ENCODE measurements at regions not wholly inside any gene's neighbourhood (a gene's known extent, or its start where the extent isn't known, plus 50 kb on each side); places are given as distances from the start of the nearest gene placed in this dataset.

GRCh38 chr18:51398104-51398503 lies 200.6 kb upstream of the MEX3C start:
- DNase-seq (ENCODE audit: low read depth in 2 of 3, low spot score in 1 of 3), result no peak

GRCh38 chr18:51399491-51400122 lies 202.1 kb upstream of the MEX3C start:
- DNase-seq (ENCODE audit: low read depth in 2 of 3, low spot score in 1 of 3), result no peak

DNA sequence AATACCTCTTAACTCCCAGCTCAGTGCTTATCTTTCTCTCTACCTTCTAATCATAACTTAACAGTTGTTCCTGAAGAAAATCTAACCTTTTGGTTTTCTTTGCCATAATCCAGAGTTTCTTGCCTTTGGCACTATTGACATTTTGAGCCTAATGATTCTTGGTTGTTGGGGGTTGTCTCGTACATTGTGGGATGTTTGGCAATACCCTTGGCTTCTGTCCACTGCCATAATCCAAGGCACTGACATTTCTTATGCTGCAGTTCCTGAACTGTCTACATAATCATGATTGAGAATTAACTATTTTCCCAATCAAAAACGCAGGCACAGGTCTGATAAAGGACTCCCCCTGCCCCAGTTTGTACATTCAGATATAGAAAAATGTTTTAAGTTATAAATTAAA lies 203.2 kb upstream of the MEX3C start:
- no peak for DNase-seq (ENCODE audit: low read depth in 2 of 3, low spot score in 1 of 3)

DNA sequence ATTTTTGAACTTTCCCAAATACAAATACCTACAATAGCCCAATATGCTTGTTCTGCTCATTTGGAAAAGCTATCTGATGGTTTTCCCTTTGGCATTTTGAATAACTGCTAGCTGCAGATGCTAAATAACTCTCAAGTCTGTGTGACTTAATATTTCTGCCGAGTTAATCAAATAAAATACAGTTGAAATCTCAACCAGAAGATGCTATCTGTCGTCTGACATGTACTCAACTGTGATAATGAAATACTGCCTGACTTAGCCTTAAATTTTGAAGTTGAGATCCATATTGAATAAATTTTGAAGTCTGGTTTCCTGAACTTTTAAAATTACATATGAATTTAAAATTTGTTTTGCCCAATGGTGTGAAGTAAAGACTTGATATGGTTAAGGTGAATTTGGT lies 204.4 kb upstream of the MEX3C start:
- DNase-seq (ENCODE audit: low read depth in 2 of 3, low spot score in 1 of 3), result no peak

DNA sequence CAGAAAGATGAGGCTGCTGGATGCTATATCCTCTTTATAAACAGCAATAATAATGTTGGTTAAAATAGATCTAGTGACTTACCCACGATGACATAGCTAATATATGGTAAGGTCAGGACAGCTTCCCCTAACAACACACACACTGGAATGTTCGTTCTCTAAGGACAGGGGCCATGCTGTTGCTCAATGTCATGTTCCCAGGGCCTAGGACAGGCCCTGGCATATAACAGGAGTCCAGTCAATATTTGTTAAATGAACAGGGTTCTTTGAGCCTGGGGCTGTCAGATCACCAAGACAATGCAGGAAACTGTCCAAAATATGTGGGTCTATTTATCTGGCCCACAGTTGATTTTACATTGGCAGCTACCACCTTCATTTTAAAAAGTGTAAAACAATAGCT lies 207.1 kb upstream of the MEX3C start:
- DNase-seq (ENCODE audit: low read depth in 2 of 3, low spot score in 1 of 3), result no peak

DNA sequence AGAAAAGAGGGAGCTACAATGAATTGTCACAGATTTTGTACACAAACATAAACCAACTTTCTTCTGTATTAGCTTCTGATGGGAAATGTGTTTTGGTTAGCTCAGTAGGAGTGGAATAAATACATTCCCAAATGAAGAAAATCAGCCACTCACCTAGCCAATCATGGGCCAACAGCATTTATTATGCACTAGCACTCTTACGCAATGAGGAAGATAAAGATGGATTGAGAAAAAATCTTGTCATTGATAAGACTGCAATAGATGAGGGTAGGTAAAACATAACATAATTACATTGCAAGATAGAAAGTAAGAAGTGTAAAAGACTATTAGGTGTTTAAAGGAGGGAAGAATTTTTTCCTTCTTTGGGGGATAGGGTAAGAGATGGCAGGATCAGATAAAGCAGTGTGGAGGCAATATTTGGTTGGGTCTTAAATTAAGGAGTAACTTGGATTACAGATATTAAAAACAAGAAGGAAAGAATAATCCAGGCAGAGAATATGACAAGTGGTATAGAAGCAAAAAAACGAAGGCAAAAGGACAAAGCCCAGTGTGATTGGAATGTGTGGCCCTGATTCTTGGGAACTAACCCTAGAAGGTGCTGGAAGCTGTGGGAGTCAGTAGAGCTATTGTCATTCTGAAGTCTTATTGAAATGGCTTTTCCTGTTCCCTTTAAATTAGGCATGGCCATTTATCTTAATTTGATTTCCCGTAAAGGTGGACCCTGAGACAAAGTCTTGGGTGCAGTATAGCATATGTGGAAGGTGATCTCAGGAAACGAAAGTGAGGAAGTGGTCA lies 208.4 kb upstream of the MEX3C start:
- DNase-seq (ENCODE audit: low read depth in 2 of 3, low spot score in 1 of 3), result no peak

GRCh38 chr18:51417643-51418483 lies 220.4 kb upstream of the MEX3C start:
- no peak for DNase-seq (ENCODE audit: low read depth in 2 of 3, low spot score in 1 of 3)

DNA sequence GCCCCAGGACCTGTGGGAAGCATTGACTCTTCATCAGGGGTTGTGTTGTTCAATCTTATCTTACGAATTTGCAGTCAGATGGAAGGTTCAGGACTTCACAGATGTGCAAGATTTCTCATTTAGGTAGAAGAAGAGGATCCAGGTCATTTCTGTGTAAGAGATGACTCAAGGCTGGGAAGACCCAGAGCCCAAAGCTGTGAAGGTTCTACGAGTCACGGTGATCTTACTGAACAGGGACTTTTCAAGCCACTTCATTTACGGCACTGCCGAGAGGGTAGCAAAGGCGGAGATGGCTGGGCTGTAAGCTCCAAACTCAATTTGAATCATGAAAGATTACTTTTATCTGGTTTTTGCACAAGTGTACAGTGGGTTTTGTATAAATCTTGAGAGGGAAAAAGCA lies 228.0 kb upstream of the MEX3C start:
- DNase-seq (ENCODE audit: low read depth in 2 of 3, low spot score in 1 of 3), result peak in 1 of 3 donors; percentile 8

- DNase-seq (ENCODE audit: low read depth in 2 of 3, low spot score in 1 of 3), result no peak
Observed at GRCh38 chr18:51425889-51426288, 228.4 kb upstream of the MEX3C start.

DNA sequence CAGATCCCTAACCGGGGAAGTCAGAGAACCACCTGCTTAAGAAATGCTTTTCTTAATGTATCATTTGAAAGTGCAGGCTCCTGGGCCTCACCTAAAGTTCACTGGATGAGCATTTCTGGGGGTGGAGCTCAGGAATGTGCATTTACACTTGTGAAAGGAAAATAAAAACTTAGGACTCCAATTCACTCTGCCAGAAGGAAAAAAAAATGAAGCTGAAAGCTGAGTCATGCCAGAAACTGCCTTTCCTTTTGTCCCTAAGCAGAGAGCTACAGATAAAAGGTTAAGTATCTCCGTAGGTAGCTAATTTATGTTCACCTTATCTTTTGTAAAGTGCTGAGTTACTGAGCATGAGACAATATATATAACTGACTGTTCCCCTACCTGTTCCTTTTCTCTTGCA lies 229.5 kb upstream of the MEX3C start:
- DNase-seq (ENCODE audit: low read depth in 2 of 3, low spot score in 1 of 3), result no peak

GRCh38 chr18:51429644-51430043 lies 232.2 kb upstream of the MEX3C start:
- DNase-seq (ENCODE audit: low read depth in 2 of 3, low spot score in 1 of 3), result no peak

- DNase-seq (ENCODE audit: low read depth in 2 of 3, low spot score in 1 of 3), result no peak
Observed at GRCh38 chr18:51430538-51430937, 233.1 kb upstream of the MEX3C start.

DNA sequence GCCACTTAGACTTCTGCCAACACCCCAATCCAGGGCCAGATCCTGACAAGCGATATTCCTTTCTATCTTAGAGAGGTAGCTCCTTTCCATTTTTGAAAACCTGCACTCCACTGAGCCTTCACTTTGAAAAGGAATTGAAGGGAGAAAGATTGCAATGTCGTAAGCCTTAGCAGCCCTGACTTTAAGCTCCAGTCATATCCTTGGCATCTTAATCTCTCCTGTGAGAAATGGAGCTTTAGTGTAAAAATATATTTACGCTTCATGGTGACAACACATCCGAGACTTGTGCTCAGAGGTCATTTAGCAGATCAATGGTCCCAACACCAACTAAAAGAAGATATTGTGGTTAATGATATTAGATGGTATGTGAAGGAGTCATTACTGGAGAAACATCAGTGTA lies 235.8 kb upstream of the MEX3C start:
- no peak for DNase-seq (ENCODE audit: low read depth in 2 of 3, low spot score in 1 of 3)

DNA sequence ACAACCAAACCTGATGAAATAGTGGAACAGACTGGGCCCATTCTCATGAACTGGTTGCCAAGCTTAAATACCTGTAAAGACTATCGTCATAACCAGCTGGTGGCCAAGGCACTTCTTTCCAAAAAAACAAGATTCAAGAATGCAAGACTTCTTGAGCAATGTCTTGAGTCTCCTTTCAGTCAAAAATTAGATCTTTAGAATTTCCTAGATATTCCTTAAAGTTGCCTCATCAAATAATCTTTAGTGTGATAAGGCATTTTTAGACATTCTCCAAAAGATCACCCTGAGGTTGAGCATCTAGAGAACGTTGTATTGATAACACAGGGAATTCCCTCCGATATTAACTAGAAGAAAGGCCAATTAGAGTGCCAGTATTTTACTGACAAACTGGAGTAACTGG lies 236.4 kb upstream of the MEX3C start:
- no peak for DNase-seq (ENCODE audit: low read depth in 2 of 3, low spot score in 1 of 3)

DNA sequence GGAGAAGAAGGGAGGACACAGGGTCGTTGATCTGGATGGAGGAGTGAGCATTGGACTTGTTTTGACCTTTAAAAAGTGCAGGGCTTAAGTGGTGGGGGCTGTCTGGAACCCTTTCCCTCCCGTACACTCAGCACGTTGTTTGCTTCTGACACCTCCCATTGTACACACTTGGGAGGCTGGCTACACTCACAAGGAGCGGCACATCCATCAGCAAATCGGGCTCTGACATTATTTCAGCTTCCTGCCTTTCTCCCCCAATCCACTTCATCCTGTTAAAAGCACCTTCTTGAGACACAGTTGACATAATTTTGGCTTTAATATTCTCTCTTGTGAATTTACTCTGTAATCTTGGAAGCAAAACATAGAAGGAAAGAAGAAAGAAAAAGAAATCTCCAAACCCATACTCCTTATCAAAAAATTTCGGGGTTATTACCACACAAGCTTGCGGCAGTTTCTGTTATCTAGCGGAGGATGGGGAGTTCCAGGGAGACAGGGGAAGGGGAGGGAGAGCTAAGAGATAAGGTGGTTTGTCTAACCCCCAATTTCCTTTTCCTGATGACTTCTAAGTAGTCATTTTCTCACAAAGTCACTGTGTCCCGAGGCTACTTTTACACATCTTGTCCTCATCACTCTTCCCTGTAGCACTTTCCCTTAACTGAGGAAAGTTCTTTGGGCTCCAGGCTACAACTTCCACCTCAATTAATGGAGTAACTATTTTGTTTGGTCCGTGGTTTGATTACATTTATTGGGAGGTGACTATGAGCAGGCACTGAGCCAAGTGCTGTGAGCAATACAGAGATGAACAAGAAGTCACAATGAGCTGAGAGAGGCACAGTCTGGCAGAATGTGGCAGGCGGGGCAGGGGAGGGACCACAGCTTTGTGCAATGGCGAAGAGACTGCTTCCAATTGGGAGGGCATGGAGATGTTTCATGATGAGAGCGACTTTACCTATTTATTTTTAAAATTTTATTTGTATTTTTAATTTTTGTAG lies 240.1 kb upstream of the MEX3C start:
- no peak for DNase-seq (ENCODE audit: low read depth in 2 of 3, low spot score in 1 of 3)

DNA sequence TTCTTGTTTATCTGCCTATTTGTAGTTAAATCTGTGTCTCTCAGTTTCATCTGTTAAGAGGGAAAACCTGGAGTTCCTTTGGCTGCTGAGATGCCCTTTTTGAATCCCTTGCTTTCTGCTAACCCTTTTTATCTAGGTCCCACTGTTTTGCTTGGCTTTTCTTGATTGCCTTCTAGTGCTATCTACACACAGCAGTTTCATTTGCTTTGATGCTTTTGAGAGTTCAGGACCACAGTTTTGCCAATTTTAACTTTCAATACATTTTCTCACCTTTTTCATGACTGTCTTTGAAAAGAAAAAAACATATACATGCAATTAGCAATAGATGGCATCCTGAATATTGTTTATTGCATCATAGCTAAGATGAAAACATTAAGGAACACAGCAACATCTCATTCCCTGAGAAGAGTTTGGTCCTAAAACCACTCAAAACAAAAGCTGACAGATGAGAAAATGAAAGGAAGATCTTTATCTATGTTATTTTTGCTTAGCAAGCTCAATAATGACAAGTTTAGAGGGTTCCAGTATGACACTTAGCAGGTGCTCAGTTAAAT lies 241.4 kb upstream of the MEX3C start:
- no peak for DNase-seq (ENCODE audit: low read depth in 2 of 3, low spot score in 1 of 3)

DNA sequence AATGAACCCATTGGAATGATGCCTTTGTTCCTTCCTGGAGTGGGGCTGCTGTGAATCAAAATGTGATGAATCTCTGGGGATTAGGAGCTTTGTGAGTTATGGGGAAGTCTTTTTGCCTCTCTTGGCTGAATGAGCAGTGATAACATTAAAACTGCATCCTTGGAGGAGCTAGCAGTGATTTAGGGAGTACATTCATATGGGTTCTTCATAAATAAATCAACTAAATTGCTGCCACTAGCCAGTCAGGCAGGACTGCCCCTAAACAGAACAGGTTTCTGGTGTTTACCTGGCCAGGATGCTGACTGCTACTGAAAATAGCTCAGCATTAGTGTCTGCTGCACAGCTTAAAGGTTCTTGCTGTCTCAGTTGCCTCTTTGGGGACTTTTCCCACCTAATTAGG lies 244.5 kb upstream of the MEX3C start:
- DNase-seq (ENCODE audit: low read depth in 2 of 3, low spot score in 1 of 3), result no peak

DNA sequence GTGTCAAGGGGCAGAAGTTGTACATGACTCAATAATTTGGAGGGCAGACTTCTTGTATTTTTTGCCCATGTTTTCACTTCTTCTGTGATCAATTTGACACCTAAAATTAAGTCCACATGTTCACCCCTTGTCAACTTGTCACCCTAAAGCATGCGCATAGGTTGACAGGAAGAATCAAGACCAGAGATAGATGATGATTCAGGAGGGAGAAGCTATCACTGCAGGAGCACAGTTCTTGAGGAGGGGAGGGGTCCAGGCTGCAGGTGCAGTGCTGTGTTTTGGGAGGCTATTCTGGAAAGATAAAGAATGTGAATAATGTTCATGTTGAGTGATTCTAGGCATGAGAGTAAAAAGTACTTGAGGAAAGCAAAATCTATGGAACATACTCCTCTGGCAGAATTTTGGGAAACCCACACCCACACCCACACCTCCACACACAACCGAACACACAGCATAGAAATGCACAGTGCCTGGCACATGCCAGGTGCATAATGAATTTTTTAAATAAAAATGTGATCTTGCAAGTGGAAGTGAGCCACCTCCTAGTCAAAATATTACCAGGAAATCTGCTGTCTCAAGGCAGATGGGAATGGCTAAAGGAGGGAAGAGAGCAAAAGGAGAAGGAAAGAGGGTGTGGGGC lies 249.2 kb upstream of the MEX3C start:
- DNase-seq (ENCODE audit: low read depth in 2 of 3, low spot score in 1 of 3), result no peak

DNA sequence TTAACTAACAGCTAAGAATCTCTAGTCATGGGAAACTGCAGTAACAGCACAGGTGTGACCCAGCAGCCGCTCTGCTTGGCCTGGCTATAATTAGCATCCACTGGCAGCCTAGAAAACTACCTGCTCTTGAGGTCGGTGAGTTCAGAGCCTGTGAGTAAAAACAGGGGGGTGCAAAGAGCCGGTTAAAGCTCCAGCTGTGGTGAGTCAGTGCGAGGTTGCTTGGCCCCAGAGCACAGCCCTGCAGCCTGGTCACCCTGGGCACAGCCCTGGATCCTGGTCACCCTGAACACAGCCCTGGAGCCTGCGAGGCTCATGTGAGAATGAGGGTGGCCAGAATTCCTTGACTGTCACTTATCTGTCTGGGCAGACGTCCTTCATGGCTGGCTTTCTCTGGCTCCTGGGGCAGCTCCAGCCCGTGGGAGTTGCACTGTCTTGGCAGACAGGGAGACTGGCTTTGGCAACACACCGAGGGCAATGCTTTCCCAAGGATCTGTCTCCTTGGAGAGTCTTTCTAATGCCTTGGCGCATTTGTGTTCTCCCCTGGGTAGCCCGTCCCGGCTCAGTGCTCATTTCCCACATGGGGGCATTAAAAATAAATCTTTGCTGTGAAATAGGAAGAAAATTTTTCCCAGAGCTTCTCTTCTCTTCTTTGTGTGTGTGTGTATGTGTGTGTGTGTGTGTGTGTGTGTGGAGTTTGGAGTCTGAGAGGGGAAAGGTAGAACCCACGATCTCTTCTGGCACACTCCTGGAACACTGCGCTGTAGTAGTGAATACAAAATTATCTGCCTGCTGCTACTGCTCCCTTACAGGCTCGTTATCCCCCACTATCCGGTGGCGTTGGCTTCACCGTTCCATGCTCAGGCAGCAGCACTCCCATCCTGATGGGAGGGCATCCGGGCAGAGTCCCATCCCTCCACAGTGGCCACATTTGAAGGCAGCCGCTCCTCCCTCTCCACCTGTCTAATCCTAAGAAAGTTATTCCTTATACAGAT lies 250.2 kb upstream of the MEX3C start:
- no peak for DNase-seq (ENCODE audit: low read depth in 2 of 3, low spot score in 1 of 3)

Measured in stimulated activated CD4-positive, alpha-beta T cell treated with anti-CD3 and anti-CD28 coated beads, Interleukin-12 subunit alpha, Interleukin-12 subunit beta, amount 100 ng/mL, for 48 hours (primary cell).